ENCODE measurements at regions not wholly inside any gene's neighbourhood (a gene's known extent, or its start where the extent isn't known, plus 50 kb on each side); places are given as distances from the start of the nearest gene placed in this dataset.

- in situ Hi-C loops (cut with MboI), result no loop called here
- Histone ChIP-seq H4K20me1 (ENCODE audit: control insufficient read depth, insufficient read depth) (no peaks in the 10 kb centered on the region), H2AFZ (ENCODE audit: control insufficient read depth, low read depth, low read length) (no peak overlapping the region), H3K79me2 (ENCODE audit: control insufficient read depth, insufficient read depth, low read length) (no peaks in the 10 kb centered on the region), H3K4me1 (ENCODE audit: control insufficient read depth, insufficient read depth, low read length) (no peaks in the 10 kb centered on the region), H3K36me3 (ENCODE audit: control insufficient read depth in 2 of 2, insufficient read depth in 2 of 2, low read length in 1 of 2) (no peaks in the 10 kb centered on the region), H3K4me2 (ENCODE audit: control insufficient read depth, insufficient read depth) (no peak overlapping the region), H3K9ac (ENCODE audit: control insufficient read depth, insufficient read depth, low read length) (no peak overlapping the region), H3K27ac (ENCODE audit: control insufficient read depth, insufficient read depth) (no peak overlapping the region), H3K4me3 (no peak overlapping the region), H3K27me3 (replicated peaks in 1 of 2; ENCODE audit: control insufficient read depth in 2 of 2, insufficient read depth in 2 of 2, low read length in 1 of 2) (no peaks in the 10 kb centered on the region), H3K9me3 (replicated peaks; ENCODE audit: control insufficient read depth, insufficient read depth, low read length) (no peaks in the 10 kb centered on the region)
- 0% methylated on average over 3 of the region's 3 CpGs for WGBS (ENCODE audit: insufficient coverage, insufficient replicate concordance, low lambda C conversion rate, missing lambda C conversion rate)
- intact Hi-C loops (cut with micrococcal nuclease; ENCODE audit: unreplicated experiment), result no loop called here
- ChIA-PET SMC1A (ENCODE audit: uncharacterized antibody, unreplicated experiment) (interaction anchor here (1.0 kb wide), 1 partner anchor 9 kb away, joined by 3 read pairs; no protein-coding TSS in a partner anchor), RAD21 (ENCODE audit: unreplicated experiment) (no interaction called here), CTCF (no interaction called here), POLR2A (no interaction called here)
- DNase-seq (ENCODE audit: low read depth, low spot score) (no peak), ATAC-seq (no peak), FAIRE-seq (no peak)
- TF ChIP-seq ETV6 (conservative IDR thresholded peaks at IDR 0.05 in 1 of 2, IDR thresholded peaks at IDR 0.05 in 1 of 2; ENCODE audit: borderline replicate concordance in 1 of 2, low read depth in 1 of 2), result no peak
- TF ChIP-seq, protein P1, sequence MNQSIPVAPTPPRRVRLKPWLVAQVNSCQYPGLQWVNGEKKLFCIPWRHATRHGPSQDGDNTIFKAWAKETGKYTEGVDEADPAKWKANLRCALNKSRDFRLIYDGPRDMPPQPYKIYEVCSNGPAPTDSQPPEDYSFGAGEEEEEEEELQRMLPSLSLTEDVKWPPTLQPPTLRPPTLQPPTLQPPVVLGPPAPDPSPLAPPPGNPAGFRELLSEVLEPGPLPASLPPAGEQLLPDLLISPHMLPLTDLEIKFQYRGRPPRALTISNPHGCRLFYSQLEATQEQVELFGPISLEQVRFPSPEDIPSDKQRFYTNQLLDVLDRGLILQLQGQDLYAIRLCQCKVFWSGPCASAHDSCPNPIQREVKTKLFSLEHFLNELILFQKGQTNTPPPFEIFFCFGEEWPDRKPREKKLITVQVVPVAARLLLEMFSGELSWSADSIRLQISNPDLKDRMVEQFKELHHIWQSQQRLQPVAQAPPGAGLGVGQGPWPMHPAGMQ (IDR thresholded peaks at IDR 0.05; ENCODE audit: borderline replicate concordance), result no peak
- TF ChIP-seq SP1 (IDR thresholded peaks at IDR 0.05; ENCODE audit: low read depth, low read length), result no peak
- TF ChIP-seq, protein P2, sequence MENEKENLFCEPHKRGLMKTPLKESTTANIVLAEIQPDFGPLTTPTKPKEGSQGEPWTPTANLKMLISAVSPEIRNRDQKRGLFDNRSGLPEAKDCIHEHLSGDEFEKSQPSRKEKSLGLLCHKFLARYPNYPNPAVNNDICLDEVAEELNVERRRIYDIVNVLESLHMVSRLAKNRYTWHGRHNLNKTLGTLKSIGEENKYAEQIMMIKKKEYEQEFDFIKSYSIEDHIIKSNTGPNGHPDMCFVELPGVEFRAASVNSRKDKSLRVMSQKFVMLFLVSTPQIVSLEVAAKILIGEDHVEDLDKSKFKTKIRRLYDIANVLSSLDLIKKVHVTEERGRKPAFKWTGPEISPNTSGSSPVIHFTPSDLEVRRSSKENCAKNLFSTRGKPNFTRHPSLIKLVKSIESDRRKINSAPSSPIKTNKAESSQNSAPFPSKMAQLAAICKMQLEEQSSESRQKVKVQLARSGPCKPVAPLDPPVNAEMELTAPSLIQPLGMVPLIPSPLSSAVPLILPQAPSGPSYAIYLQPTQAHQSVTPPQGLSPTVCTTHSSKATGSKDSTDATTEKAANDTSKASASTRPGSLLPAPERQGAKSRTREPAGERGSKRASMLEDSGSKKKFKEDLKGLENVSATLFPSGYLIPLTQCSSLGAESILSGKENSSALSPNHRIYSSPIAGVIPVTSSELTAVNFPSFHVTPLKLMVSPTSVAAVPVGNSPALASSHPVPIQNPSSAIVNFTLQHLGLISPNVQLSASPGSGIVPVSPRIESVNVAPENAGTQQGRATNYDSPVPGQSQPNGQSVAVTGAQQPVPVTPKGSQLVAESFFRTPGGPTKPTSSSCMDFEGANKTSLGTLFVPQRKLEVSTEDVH (IDR thresholded peaks at IDR 0.05; ENCODE audit: low read depth, partially characterized antibody), result no peak
- no peak for TF ChIP-seq EGR1 (IDR thresholded peaks at IDR 0.05; ENCODE audit: borderline replicate concordance in 1 of 2, low read depth in 2 of 2, low read length in 2 of 2)
- no peak for TF ChIP-seq USF1 (IDR thresholded peaks at IDR 0.05; ENCODE audit: borderline replicate concordance, extremely low read length, insufficient read depth, low read depth, low read length)
- TF ChIP-seq ZNF24 (IDR thresholded peaks at IDR 0.05), result no peak
- BruUV-seq (replicated peaks), result no TSS peak
These were observed 429.1 kb upstream of the INTU start for GRCh38 chr4:127203562-127204200.
